Gastroesophageal sphincter (tissue), 4 donors: ENCODE measurements at regions not wholly inside any gene's neighbourhood (a gene's known extent, or its start where the extent isn't known, plus 50 kb on each side); places are given as distances from the start of the nearest gene placed in this dataset.

Experiments
- ATAC-seq: fragments of 150-250 bp; one replicate; pipeline ENCODE4 v1.9.1; 2016; ENCODE audit warnings: mild to moderate bottlenecking, moderate library complexity
- H3K27ac ChIP-seq, 4 donors: fragments of 200-600 bp; sonication (generic) in 3 of 4; 1 replicate in 3 of 4; 2 replicates in 1 of 4; pipeline ENCODE4 v1.5.1; 2016 to 2019
- H3K27me3 ChIP-seq: fragments of 200-600 bp; sonication (generic); one replicate; pipeline ENCODE4 v1.5.1; 2019
- H3K36me3 ChIP-seq, 2 donors: fragments of 200-600 bp; sonication (generic); one replicate each; pipeline ENCODE4 v1.5.1; 2019; ENCODE audit warnings: control low read depth in 1 of 2
- H3K4me1 ChIP-seq, 3 donors: fragments of 200-600 bp; sonication (generic); 1 replicate in 2 of 3; 2 replicates in 1 of 3; pipeline ENCODE4 v1.5.1; 2016 to 2019; ENCODE audit warnings: control low read depth in 2 of 3
- H3K4me3 ChIP-seq, 2 donors: fragments of 200-600 bp; sonication (generic); one replicate each; pipeline ENCODE4 v1.5.1; 2019; ENCODE audit warnings: mild to moderate bottlenecking in 1 of 2, moderate library complexity in 1 of 2
- H3K9me3 ChIP-seq, 3 donors: fragments of 200-600 bp; sonication (generic); one replicate each; pipeline ENCODE4 v1.5.1; 2017 to 2019; ENCODE audit warnings: control low read depth in 2 of 3
- CTCF ChIP-seq, 4 experiments: fragments of 200-600 bp in 2 of 4; fragments of 450-650 bp in 2 of 4; sonication (generic) in 1 of 4; IDR thresholded peaks; one replicate each; pipeline ENCODE4 v1.5.1; 2017 to 2019; ENCODE audit warnings: antibody characterized with exemption in 4 of 4, mild to moderate bottlenecking in 2 of 4, moderate library complexity in 2 of 4
- EP300 ChIP-seq: sonication (generic); formaldehyde crosslinking; IDR thresholded peaks from one replicate; pipeline ENCODE4 v1.6.1; 2017; ENCODE audit warnings: antibody characterized with exemption, mild to moderate bottlenecking
- POLR2A ChIP-seq, 2 donors: fragments of 450-650 bp; IDR thresholded peaks; one replicate each; pipeline ENCODE4 v1.6.1; 2017; ENCODE audit warnings: antibody characterized with exemption in 2 of 2, mild to moderate bottlenecking in 2 of 2, moderate library complexity in 1 of 2
- POLR2AphosphoS5 ChIP-seq: sonication (generic); formaldehyde crosslinking; IDR thresholded peaks from one replicate; pipeline ENCODE4 v1.6.1; 2017; ENCODE audit warnings: antibody characterized with exemption
- WGBS, 2 donors: methylation state at CpG; one replicate each; pipeline ENCODE4 v1.1.5; 2018; ENCODE audit warnings: low coverage in 1 of 2; 5-methylcytosine and 5-hydroxymethylcytosine counted together

- 77 to 94% methylated on average over 2 of the region's 2 CpGs for WGBS, 2 donors
- no peaks in the 10 kb centered on the region for H3K27me3 ChIP-seq
- no peak overlapping the region for H3K27ac ChIP-seq
- no peak overlapping the region for H3K4me3 ChIP-seq
- no peaks in the 10 kb centered on the region for H3K9me3 ChIP-seq
- ATAC-seq = no peak
- H3K4me1 ChIP-seq = no peaks in the 10 kb centered on the region
- TF ChIP-seq CTCF (IDR thresholded peaks at IDR 0.05) (no peak), POLR2A (IDR thresholded peaks at IDR 0.05) (no peak), EP300 (no peak)
- no peaks in the 10 kb centered on the region for H3K36me3 ChIP-seq
Observed at GRCh38 chr10:65735382-65735781, 1190.5 kb upstream of the LRRTM3 start.

GRCh38 chr10:65742906-65743305 is 1182.9 kb upstream of the LRRTM3 start:
- WGBS, 2 donors = 100% methylated on average over 1 of the region's 1 CpG

GRCh38 chr10:65751218-65751617 is 1174.6 kb upstream of the LRRTM3 start:
- H3K4me3 ChIP-seq = no peak overlapping the region
- H3K9me3 ChIP-seq = no peaks in the 10 kb centered on the region
- H3K36me3 ChIP-seq = no peaks in the 10 kb centered on the region
- no peak overlapping the region for H3K27ac ChIP-seq
- TF ChIP-seq POLR2A (IDR thresholded peaks at IDR 0.05) (no peak), POLR2AphosphoS5 (no peak), CTCF (IDR thresholded peaks at IDR 0.05) (no peak), EP300 (no peak)
- no peaks in the 10 kb centered on the region for H3K4me1 ChIP-seq
- H3K27me3 ChIP-seq = no peaks in the 10 kb centered on the region
- no peak for ATAC-seq

More at GRCh38 chr10:65742906-65743305, 1182.9 kb upstream of the LRRTM3 start:
- H3K27me3 ChIP-seq = no peaks in the 10 kb centered on the region
- TF ChIP-seq EP300 (no peak), POLR2A (IDR thresholded peaks at IDR 0.05) (no peak), CTCF (IDR thresholded peaks at IDR 0.05) (no peak), POLR2AphosphoS5 (no peak)
- no peaks in the 10 kb centered on the region for H3K9me3 ChIP-seq
- no peaks in the 10 kb centered on the region for H3K36me3 ChIP-seq
- H3K27ac ChIP-seq = no peak overlapping the region
- no peaks in the 10 kb centered on the region for H3K4me1 ChIP-seq
- no peak for ATAC-seq
- H3K4me3 ChIP-seq = no peak overlapping the region

GRCh38 chr10:65751896-65752295 is 1173.9 kb upstream of the LRRTM3 start:
- Histone ChIP-seq H3K4me1 (no peaks in the 10 kb centered on the region), H3K27ac (no peak overlapping the region), H3K27me3 (no peaks in the 10 kb centered on the region), H3K9me3 (no peaks in the 10 kb centered on the region), H3K36me3 (no peaks in the 10 kb centered on the region), H3K4me3 (no peak overlapping the region)
- ATAC-seq = no peak
- whole genome bisulfite sequencing, 2 donors = 95 to 100% methylated on average over 1 of the region's 1 CpG
- TF ChIP-seq POLR2AphosphoS5 (no peak), EP300 (no peak), POLR2A (IDR thresholded peaks at IDR 0.05) (no peak), CTCF (IDR thresholded peaks at IDR 0.05) (no peak)

GRCh38 chr10:65753532-65753931 is 1172.3 kb upstream of the LRRTM3 start:
- no peaks in the 10 kb centered on the region for H3K36me3 ChIP-seq
- WGBS, 2 donors = 45 to 56% methylated on average over 1 of the region's 1 CpG
- ATAC-seq = no peak
- H3K27me3 ChIP-seq = no peaks in the 10 kb centered on the region
- no peaks in the 10 kb centered on the region for H3K4me1 ChIP-seq
- TF ChIP-seq CTCF (IDR thresholded peaks at IDR 0.05) = no peak
- TF ChIP-seq POLR2AphosphoS5 = no peak
- H3K27ac ChIP-seq = no peak overlapping the region
- H3K9me3 ChIP-seq = no peaks in the 10 kb centered on the region
- no peak overlapping the region for H3K4me3 ChIP-seq
